ENCODE measurements at regions not wholly inside any gene's neighbourhood (a gene's known extent, or its start where the extent isn't known, plus 50 kb on each side); places are given as distances from the start of the nearest gene placed in this dataset.

- TF ChIP-seq GATA2 (IDR thresholded peaks at IDR 0.05; ENCODE audit: low read depth, low read length) (no peak), GATA3 (IDR thresholded peaks at IDR 0.05; ENCODE audit: low read depth, low read length) (no peak)
Observed at GRCh38 chr13:62613819-62614218, 1198.2 kb upstream of the PCDH20 start.
